A549 (cell line): ENCODE measurements at regions not wholly inside any gene's neighbourhood (a gene's known extent, or its start where the extent isn't known, plus 50 kb on each side); places are given as distances from the start of the nearest gene placed in this dataset.

ENCODE experiments used
- TF ChIP-seq, protein P1 (sequence below): fragments of 150-350 bp; IDR thresholded peaks from 2 replicates; pipeline ENCODE4 v1.6.1; 2014; ENCODE audit warnings: low read depth, mild to moderate bottlenecking, low read length
- TF ChIP-seq, protein P2 (sequence below): fragments of >200 bp; sonication (Bioruptor Twin); formaldehyde crosslinking; IDR thresholded peaks from 3 replicates; pipeline ENCODE4 v1.5.1; 2016

DNA sequence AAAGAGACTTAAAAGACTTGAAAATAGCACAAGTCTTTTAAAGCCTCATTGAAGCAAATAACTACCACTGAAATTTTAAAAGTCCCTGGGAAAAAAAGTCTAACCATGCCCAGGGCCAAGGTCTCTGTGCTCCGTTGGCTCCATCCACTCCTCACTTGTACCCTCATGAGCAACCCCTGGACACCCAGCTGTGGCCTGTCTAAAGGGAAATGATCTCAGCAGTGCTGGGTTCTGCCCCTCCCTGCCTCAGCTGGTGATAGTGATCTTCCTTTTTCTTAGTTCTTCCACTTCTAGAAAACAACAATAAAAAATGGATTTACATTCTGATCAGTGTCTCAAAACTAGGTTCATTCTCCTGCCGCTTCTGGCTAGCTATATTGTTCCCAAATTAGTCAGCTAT lies 423.5 kb upstream of the ADAMTS5 start:
- TF ChIP-seq, protein P1, sequence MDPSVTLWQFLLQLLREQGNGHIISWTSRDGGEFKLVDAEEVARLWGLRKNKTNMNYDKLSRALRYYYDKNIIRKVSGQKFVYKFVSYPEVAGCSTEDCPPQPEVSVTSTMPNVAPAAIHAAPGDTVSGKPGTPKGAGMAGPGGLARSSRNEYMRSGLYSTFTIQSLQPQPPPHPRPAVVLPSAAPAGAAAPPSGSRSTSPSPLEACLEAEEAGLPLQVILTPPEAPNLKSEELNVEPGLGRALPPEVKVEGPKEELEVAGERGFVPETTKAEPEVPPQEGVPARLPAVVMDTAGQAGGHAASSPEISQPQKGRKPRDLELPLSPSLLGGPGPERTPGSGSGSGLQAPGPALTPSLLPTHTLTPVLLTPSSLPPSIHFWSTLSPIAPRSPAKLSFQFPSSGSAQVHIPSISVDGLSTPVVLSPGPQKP: no peak
- TF ChIP-seq, protein P2, sequence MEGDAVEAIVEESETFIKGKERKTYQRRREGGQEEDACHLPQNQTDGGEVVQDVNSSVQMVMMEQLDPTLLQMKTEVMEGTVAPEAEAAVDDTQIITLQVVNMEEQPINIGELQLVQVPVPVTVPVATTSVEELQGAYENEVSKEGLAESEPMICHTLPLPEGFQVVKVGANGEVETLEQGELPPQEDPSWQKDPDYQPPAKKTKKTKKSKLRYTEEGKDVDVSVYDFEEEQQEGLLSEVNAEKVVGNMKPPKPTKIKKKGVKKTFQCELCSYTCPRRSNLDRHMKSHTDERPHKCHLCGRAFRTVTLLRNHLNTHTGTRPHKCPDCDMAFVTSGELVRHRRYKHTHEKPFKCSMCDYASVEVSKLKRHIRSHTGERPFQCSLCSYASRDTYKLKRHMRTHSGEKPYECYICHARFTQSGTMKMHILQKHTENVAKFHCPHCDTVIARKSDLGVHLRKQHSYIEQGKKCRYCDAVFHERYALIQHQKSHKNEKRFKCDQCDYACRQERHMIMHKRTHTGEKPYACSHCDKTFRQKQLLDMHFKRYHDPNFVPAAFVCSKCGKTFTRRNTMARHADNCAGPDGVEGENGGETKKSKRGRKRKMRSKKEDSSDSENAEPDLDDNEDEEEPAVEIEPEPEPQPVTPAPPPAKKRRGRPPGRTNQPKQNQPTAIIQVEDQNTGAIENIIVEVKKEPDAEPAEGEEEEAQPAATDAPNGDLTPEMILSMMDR: no peak
